CD14-positive monocyte (primary cell): ENCODE measurements at regions not wholly inside any gene's neighbourhood (a gene's known extent, or its start where the extent isn't known, plus 50 kb on each side); places are given as distances from the start of the nearest gene placed in this dataset.

Experiments used
- DNase-seq, 3 donors: peaks; one replicate each; pipeline ENCODE4 v3.0.0-alpha.2; 2011 to 2022
- H2AFZ ChIP-seq: 2 replicates; pipeline ENCODE4 v1.6.0; 2012; ENCODE audit warnings: mild to moderate bottlenecking, low read depth, low read length, inconsistent platforms; ENCODE audit not compliant: insufficient read depth, poor library complexity, severe bottlenecking
- H3K27ac ChIP-seq, 2 donors: 1 replicate in 1 of 2; 2 replicates in 1 of 2; pipeline ENCODE4 v1.5.1; 2012 to 2013; ENCODE audit warnings: low read length in 2 of 2, control low read depth in 1 of 2, inconsistent platforms in 1 of 2, low read depth in 1 of 2, mild to moderate bottlenecking in 1 of 2
- H3K27me3 ChIP-seq, 2 donors: one replicate each; pipeline versions ENCODE4 v1.6.0 to v1.6.1; 2011 to 2013; ENCODE audit warnings: low read length in 2 of 2; ENCODE audit not compliant: control insufficient read depth in 2 of 2, insufficient read depth in 2 of 2
- H3K36me3 ChIP-seq, 2 donors: replicated peaks in 1 of 2; 1 replicate in 1 of 2; 2 replicates in 1 of 2; pipeline versions ENCODE4 v1.5.1 to v1.6.1; 2012 to 2013; ENCODE audit warnings: low read length in 2 of 2, control low read depth in 1 of 2, inconsistent platforms in 1 of 2, mild to moderate bottlenecking in 1 of 2; ENCODE audit not compliant: insufficient read depth in 2 of 2, control insufficient read depth in 1 of 2
- H3K4me1 ChIP-seq, 2 donors: 1 replicate in 1 of 2; 2 replicates in 1 of 2; pipeline versions ENCODE4 v1.5.1 to v1.6.1; 2012 to 2013; ENCODE audit warnings: low read length in 2 of 2, control low read depth in 1 of 2, inconsistent platforms in 1 of 2, mild to moderate bottlenecking in 1 of 2, moderate library complexity in 1 of 2; ENCODE audit not compliant: insufficient read depth in 2 of 2, control insufficient read depth in 1 of 2
- H3K4me2 ChIP-seq: replicated peaks from 2 replicates; pipeline ENCODE3; 2012; ENCODE audit warnings: low read length, moderate library complexity, mild to moderate bottlenecking; ENCODE audit not compliant: poor library complexity, severe bottlenecking; ENCODE audit errors: extremely low read depth
- H3K4me3 ChIP-seq, 3 experiments: fragments of 200-600 bp in 1 of 3; sonication (generic) in 1 of 3; replicated peaks in 1 of 3; 1 replicate in 2 of 3; 2 replicates in 1 of 3; pipeline ENCODE4 v1.5.1; 2011 to 2013; ENCODE audit warnings: low read length in 3 of 3, mild to moderate bottlenecking in 3 of 3, control low read depth in 2 of 3, low read depth in 2 of 3, inconsistent platforms in 1 of 3, moderate library complexity in 1 of 3
- H3K79me2 ChIP-seq: 2 replicates; pipeline ENCODE4 v1.6.0; 2012; ENCODE audit warnings: mild to moderate bottlenecking, control low read depth, inconsistent platforms, low read length, moderate library complexity; ENCODE audit not compliant: insufficient read depth
- H3K9ac ChIP-seq: 2 replicates; pipeline ENCODE4 v1.6.0; 2017; ENCODE audit warnings: low read length, mild to moderate bottlenecking; ENCODE audit not compliant: insufficient read depth, poor library complexity, severe bottlenecking
- H3K9me3 ChIP-seq, 2 donors: replicated peaks in 1 of 2; 1 replicate in 1 of 2; 2 replicates in 1 of 2; pipeline versions ENCODE4 v1.5.1 to v1.6.1; 2012 to 2013; ENCODE audit warnings: low read length in 2 of 2, control low read depth in 1 of 2; ENCODE audit not compliant: control insufficient read depth in 1 of 2, insufficient read depth in 1 of 2
- H4K20me1 ChIP-seq: 2 replicates; pipeline ENCODE4 v1.6.0; 2012; ENCODE audit warnings: mild to moderate bottlenecking, low read length, control low read depth, moderate library complexity; ENCODE audit not compliant: insufficient read depth
- H3K27ac Mint-ChIP-seq, 7 donors: one replicate each; pipeline ENCODE4 v1.8.0; 2020; ENCODE audit warnings: mild to moderate bottlenecking in 7 of 7, mixed read lengths in 7 of 7, moderate library complexity in 6 of 7, inconsistent platforms in 2 of 7
- H3K27me3 Mint-ChIP-seq, 3 donors: one replicate each; pipeline ENCODE4 v1.8.0; 2021 to 2022; ENCODE audit warnings: low read depth in 3 of 3, mild to moderate bottlenecking in 3 of 3, mixed read lengths in 3 of 3, moderate library complexity in 3 of 3, inconsistent platforms in 1 of 3
- H3K36me3 Mint-ChIP-seq, 2 donors: one replicate each; pipeline ENCODE4 v1.8.0; 2020; ENCODE audit warnings: mixed read lengths in 2 of 2, inconsistent platforms in 1 of 2, mild to moderate bottlenecking in 1 of 2
- H3K4me1 Mint-ChIP-seq: one replicate; pipeline ENCODE4 v1.8.0; 2020; ENCODE audit warnings: mild to moderate bottlenecking, mixed read lengths
- H3K4me3 Mint-ChIP-seq, 2 donors: one replicate each; pipeline ENCODE4 v1.8.0; 2020; ENCODE audit warnings: mild to moderate bottlenecking in 2 of 2, mixed read lengths in 2 of 2, moderate library complexity in 1 of 2
- H3K9me3 Mint-ChIP-seq, 7 donors: one replicate each; pipeline ENCODE4 v1.8.0; 2020 to 2022; ENCODE audit warnings: mixed read lengths in 7 of 7, mild to moderate bottlenecking in 6 of 7, moderate library complexity in 6 of 7, inconsistent platforms in 2 of 7
- WGBS: methylation state at CpG from one replicate; pipeline ENCODE4 v1.1.5; 2013; ENCODE audit warnings: missing lambda C conversion rate; ENCODE audit not compliant: insufficient coverage; 5-methylcytosine and 5-hydroxymethylcytosine counted together
- intact Hi-C, 2 donors: fragments of 100-400 bp; cut with micrococcal nuclease; formaldehyde crosslinking; loops; one replicate each; pipeline versions ENCODE4 v1.15.0 to v1.15.1; 2023
- TF ChIP-seq, protein P1 (sequence below): fragments of 200-600 bp; IDR thresholded peaks from one replicate; pipeline ENCODE4 v1.8.0; 2022; ENCODE audit warnings: antibody characterized with exemption, mild to moderate bottlenecking

DNA sequence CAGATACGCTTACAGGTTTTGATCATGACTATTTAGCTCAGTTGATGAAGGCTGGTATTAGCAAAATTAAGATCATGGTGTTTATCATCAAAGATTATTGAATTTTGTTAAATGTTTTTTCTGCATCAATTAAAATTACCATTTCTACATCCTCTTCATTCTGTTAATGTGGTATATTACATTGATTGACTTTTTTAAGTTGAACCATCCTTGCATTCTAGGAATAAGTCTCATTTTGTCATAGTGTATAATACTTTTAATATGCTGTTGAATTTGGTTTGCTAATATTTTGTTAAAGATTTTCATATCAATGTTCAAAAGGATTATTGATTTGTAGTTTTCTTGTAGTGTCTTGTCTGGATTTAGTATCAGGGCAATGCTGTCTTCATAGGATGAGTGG is 142.4 kb downstream of the LYPLAL1 start:
- WGBS: no CpG with 5 or more reads among the region's 1 CpG
- Mint-ChIP-seq H3K4me3 (no peak overlapping the region), H3K27ac (no peak overlapping the region), H3K27me3 (peaks cover 0 to 1% (median 0%) of the 10 kb centered on the region in 3 donors), H3K4me1 (no peaks in the 10 kb centered on the region), H3K36me3 (no peaks in the 10 kb centered on the region), H3K9me3 (peaks cover 2 to 9% (median 6%) of the 10 kb centered on the region in 7 donors)
- Histone ChIP-seq H3K27ac (no peak overlapping the region), H3K4me2 (no peak overlapping the region), H3K36me3 (no peaks in the 10 kb centered on the region), H4K20me1 (no peaks in the 10 kb centered on the region), H2AFZ (no peak overlapping the region), H3K79me2 (no peaks in the 10 kb centered on the region), H3K4me3 (no peak overlapping the region), H3K27me3 (no peaks in the 10 kb centered on the region), H3K4me1 (no peaks in the 10 kb centered on the region), H3K9ac (no peak overlapping the region), H3K9me3 (peaks cover 5 to 7% of the 10 kb centered on the region in 2 donors)
- intact Hi-C loops: no loop called here
- TF ChIP-seq, protein P1, sequence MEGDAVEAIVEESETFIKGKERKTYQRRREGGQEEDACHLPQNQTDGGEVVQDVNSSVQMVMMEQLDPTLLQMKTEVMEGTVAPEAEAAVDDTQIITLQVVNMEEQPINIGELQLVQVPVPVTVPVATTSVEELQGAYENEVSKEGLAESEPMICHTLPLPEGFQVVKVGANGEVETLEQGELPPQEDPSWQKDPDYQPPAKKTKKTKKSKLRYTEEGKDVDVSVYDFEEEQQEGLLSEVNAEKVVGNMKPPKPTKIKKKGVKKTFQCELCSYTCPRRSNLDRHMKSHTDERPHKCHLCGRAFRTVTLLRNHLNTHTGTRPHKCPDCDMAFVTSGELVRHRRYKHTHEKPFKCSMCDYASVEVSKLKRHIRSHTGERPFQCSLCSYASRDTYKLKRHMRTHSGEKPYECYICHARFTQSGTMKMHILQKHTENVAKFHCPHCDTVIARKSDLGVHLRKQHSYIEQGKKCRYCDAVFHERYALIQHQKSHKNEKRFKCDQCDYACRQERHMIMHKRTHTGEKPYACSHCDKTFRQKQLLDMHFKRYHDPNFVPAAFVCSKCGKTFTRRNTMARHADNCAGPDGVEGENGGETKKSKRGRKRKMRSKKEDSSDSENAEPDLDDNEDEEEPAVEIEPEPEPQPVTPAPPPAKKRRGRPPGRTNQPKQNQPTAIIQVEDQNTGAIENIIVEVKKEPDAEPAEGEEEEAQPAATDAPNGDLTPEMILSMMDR: no peak
- DNase-seq: no peak

- no CpG with 5 or more reads among the region's 2 CpGs for WGBS
- H3K4me1 ChIP-seq: no peaks in the 10 kb centered on the region
- no peak overlapping the region for H2AFZ ChIP-seq
- no peaks in the 10 kb centered on the region for H3K27me3 ChIP-seq
- Mint-ChIP-seq H3K36me3 (no peaks in the 10 kb centered on the region), H3K27me3 (peaks cover 0 to 1% (median 0%) of the 10 kb centered on the region in 3 donors), H3K9me3 (peaks cover 2 to 14% (median 8%) of the 10 kb centered on the region in 7 donors), H3K4me1 (no peaks in the 10 kb centered on the region), H3K27ac (no peak overlapping the region), H3K4me3 (no peak overlapping the region)
- no peak for DNase-seq
- peaks cover 5% of the 10 kb centered on the region in 2 donors for H3K9me3 ChIP-seq
- H3K79me2 ChIP-seq: no peaks in the 10 kb centered on the region
- H4K20me1 ChIP-seq: no peaks in the 10 kb centered on the region
- no peak overlapping the region for H3K4me2 ChIP-seq
- no peaks in the 10 kb centered on the region for H3K36me3 ChIP-seq
- intact Hi-C loops: no loop called here
- H3K27ac ChIP-seq: no peak overlapping the region
- H3K9ac ChIP-seq: no peak overlapping the region
- no peak overlapping the region for H3K4me3 ChIP-seq
- TF ChIP-seq, protein P1: no peak
These were observed 140.3 kb downstream of the LYPLAL1 start for GRCh38 chr1:219313961-219314360.
